ENCODE measurements at regions not wholly inside any gene's neighbourhood (a gene's known extent, or its start where the extent isn't known, plus 50 kb on each side); places are given as distances from the start of the nearest gene placed in this dataset.

GRCh38 chr2:121910139-121910538, 154.7 kb downstream of the TSN start:
- TF ChIP-seq JUND (IDR thresholded peaks at IDR 0.05; ENCODE audit: low read depth): no peak
- in situ Hi-C loops (cut with HindIII; ENCODE audit: low pct_unique_long_range_greater_than_20kb, low sequenced_read_pairs): no loop called here
- no peak for DNase-seq (ENCODE audit: low read depth in 1 of 2, low spot score in 1 of 2)

- in situ Hi-C loops (cut with HindIII; ENCODE audit: low pct_unique_long_range_greater_than_20kb, low sequenced_read_pairs): no loop called here
- DNase-seq (ENCODE audit: low read depth in 1 of 2, low spot score in 1 of 2): no peak
- TF ChIP-seq JUND (IDR thresholded peaks at IDR 0.05; ENCODE audit: low read depth): no peak
Measured at GRCh38 chr2:121911036-121911435, 155.6 kb downstream of the TSN start.

DNA sequence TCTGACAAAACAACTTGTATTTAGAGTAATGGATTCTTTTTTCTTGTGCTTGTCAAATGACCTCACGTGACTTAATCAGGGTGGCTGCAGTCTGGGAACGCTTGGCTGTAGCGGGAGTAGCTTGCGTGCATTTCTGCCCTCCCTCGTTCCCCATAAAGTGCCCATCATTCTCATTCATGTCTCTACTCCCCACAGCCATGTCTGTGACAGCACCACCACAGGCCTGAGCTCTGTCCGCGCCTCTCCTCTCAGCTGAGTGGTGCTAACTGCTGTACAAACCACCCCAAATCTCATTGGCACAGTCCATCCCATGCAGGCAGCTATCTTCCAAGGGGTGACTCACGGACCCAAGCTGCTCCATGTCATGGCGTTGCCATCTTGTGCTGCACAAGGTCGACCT, 161.7 kb downstream of the TSN start:
- in situ Hi-C loops (cut with HindIII; ENCODE audit: low pct_unique_long_range_greater_than_20kb, low sequenced_read_pairs): no loop called here
- no peak for DNase-seq (ENCODE audit: low read depth in 1 of 2, low spot score in 1 of 2)

GRCh38 chr2:121918231-121918630, 162.8 kb downstream of the TSN start:
- no peak for TF ChIP-seq JUND (IDR thresholded peaks at IDR 0.05; ENCODE audit: low read depth)
- in situ Hi-C loops (cut with HindIII; ENCODE audit: low pct_unique_long_range_greater_than_20kb, low sequenced_read_pairs): no loop called here
- no peak for DNase-seq (ENCODE audit: low read depth in 1 of 2, low spot score in 1 of 2)

More for the DNA sequence above, 161.7 kb downstream of the TSN start:
- no peak for TF ChIP-seq JUND (IDR thresholded peaks at IDR 0.05; ENCODE audit: low read depth)

DNA sequence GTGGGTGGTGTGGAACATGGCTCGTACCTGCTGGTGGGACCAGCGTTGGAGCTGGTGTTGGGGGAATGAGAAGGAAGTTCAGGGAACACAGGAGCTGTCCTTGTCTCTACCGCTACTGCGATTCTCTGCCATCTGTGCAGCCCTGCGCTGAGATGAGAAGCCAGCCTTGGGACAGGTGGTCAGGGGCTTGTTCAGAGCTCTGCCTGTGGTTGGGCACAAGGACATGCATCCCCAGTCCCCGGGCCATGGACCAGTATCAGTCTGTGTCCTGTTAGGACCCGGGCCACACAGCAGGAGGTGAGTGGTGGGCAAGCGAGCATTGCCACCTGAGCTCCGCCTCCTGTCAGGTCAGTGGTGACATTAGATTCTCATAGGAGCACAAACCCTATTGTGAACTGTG, 164.4 kb downstream of the TSN start:
- in situ Hi-C loops (cut with HindIII; ENCODE audit: low pct_unique_long_range_greater_than_20kb, low sequenced_read_pairs): no loop called here
- no peak for TF ChIP-seq JUND (IDR thresholded peaks at IDR 0.05; ENCODE audit: low read depth)
- DNase-seq (ENCODE audit: low read depth in 1 of 2, low spot score in 1 of 2): no peak

- no peak for TF ChIP-seq JUND (IDR thresholded peaks at IDR 0.05; ENCODE audit: low read depth)
- in situ Hi-C loops (cut with HindIII; ENCODE audit: low pct_unique_long_range_greater_than_20kb, low sequenced_read_pairs): no loop called here
- no peak for DNase-seq (ENCODE audit: low read depth in 1 of 2, low spot score in 1 of 2)
Measured at GRCh38 chr2:121925466-121925865, 170.0 kb downstream of the TSN start.

- DNase-seq (ENCODE audit: low read depth in 1 of 2, low spot score in 1 of 2): no peak
- TF ChIP-seq JUND (IDR thresholded peaks at IDR 0.05; ENCODE audit: low read depth): no peak
- in situ Hi-C loops (cut with HindIII; ENCODE audit: low pct_unique_long_range_greater_than_20kb, low sequenced_read_pairs): no loop called here
Measured at GRCh38 chr2:121943285-121943684, 187.8 kb downstream of the TSN start.

DNA sequence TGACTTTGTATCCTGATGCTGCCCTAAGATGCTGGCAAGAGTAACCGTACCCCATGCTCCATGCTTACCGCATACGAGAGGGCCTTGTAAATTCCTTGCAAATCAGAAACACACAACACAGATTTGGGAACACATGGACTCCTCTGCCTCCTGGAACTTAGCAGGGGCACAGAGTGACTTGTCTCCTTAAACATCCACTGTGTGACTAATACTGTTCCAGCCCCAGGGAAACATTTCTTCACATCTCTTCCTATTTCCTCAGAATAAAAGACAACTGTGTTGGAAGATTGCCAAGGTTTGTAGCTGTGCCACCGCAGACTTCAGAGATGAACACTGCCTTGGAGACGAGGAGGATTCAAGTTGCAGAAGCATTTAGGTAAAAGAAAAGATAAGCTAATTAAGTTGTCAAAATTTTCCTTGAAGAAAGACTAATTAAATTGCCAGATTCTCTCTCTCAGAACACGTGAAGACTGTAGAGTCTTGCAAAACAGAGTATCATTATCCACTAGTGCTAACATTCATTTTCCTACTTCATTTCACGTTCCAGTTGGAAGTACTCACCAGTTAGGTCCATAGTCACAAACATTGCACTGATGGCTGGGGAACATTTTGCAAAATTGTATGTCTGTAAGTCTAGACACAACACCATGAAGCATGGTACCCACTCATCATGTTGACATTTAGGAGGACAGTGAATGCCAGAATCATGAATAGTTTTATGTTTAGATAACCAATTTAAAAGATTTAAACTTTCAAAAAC, 188.8 kb downstream of the TSN start:
- in situ Hi-C loops (cut with HindIII; ENCODE audit: low pct_unique_long_range_greater_than_20kb, low sequenced_read_pairs): no loop called here
- DNase-seq (ENCODE audit: low read depth in 1 of 2, low spot score in 1 of 2): peak in 1 of 2 experiments; percentile 2
- no peak for TF ChIP-seq JUND (IDR thresholded peaks at IDR 0.05; ENCODE audit: low read depth)

- no peak for DNase-seq (ENCODE audit: low read depth in 1 of 2, low spot score in 1 of 2)
- no peak for TF ChIP-seq JUND (IDR thresholded peaks at IDR 0.05; ENCODE audit: low read depth)
- in situ Hi-C loops (cut with HindIII; ENCODE audit: low pct_unique_long_range_greater_than_20kb, low sequenced_read_pairs): no loop called here
Measured at GRCh38 chr2:121947674-121948073, 192.2 kb downstream of the TSN start.

- no peak for DNase-seq (ENCODE audit: low read depth in 1 of 2, low spot score in 1 of 2)
- no peak for TF ChIP-seq JUND (IDR thresholded peaks at IDR 0.05; ENCODE audit: low read depth)
- in situ Hi-C loops (cut with HindIII; ENCODE audit: low pct_unique_long_range_greater_than_20kb, low sequenced_read_pairs): no loop called here
Measured at GRCh38 chr2:121949271-121949670, 193.8 kb downstream of the TSN start.

GRCh38 chr2:121955426-121955825, 200.0 kb downstream of the TSN start:
- in situ Hi-C loops (cut with HindIII; ENCODE audit: low pct_unique_long_range_greater_than_20kb, low sequenced_read_pairs): no loop called here
- no peak for TF ChIP-seq JUND (IDR thresholded peaks at IDR 0.05; ENCODE audit: low read depth)
- no peak for DNase-seq (ENCODE audit: low read depth in 1 of 2, low spot score in 1 of 2)

- no peak for TF ChIP-seq JUND (IDR thresholded peaks at IDR 0.05; ENCODE audit: low read depth)
- in situ Hi-C loops (cut with HindIII; ENCODE audit: low pct_unique_long_range_greater_than_20kb, low sequenced_read_pairs): no loop called here
- DNase-seq (ENCODE audit: low read depth in 1 of 2, low spot score in 1 of 2): no peak
Measured at GRCh38 chr2:121955872-121956271, 200.4 kb downstream of the TSN start.

GRCh38 chr2:121960251-121960650, 204.8 kb downstream of the TSN start:
- TF ChIP-seq JUND (IDR thresholded peaks at IDR 0.05; ENCODE audit: low read depth): no peak
- in situ Hi-C loops (cut with HindIII; ENCODE audit: low pct_unique_long_range_greater_than_20kb, low sequenced_read_pairs): no loop called here
- no peak for DNase-seq (ENCODE audit: low read depth in 1 of 2, low spot score in 1 of 2)

DNA sequence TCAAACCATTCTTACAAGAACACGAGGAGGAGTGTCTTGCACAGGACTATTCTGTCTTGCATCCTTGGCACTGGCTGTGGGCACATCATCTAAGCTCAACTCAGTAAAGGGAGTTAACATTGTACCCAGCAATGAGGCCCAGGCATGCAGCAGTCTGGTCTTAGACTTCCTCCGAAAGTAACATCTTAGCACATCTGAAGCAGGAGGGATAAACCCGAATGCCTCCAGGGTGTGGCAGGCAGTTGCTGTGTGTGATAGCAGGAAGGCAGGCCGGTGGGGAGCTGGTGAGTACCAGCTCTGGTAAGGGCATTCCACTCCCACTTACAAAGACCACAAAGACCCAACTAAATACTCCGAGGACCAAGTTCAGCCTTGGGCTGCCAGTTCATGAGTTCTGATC, 206.3 kb downstream of the TSN start:
- DNase-seq (ENCODE audit: low read depth in 1 of 2, low spot score in 1 of 2): no peak
- TF ChIP-seq JUND (IDR thresholded peaks at IDR 0.05; ENCODE audit: low read depth): no peak
- in situ Hi-C loops (cut with HindIII; ENCODE audit: low pct_unique_long_range_greater_than_20kb, low sequenced_read_pairs): no loop called here

Measured in T47D (cell line).